Mucosa of descending colon (tissue), 3 donors: ENCODE measurements at regions not wholly inside any gene's neighbourhood (a gene's known extent, or its start where the extent isn't known, plus 50 kb on each side); places are given as distances from the start of the nearest gene placed in this dataset.
"Not testable (repeated sequence)": the region's sequence is repeated elsewhere in the genome, so short reads cannot be mapped to it uniquely, and the experiment has no call there.

Experiments
- ATAC-seq: fragments of 200-7000 bp; cut with Tn5 transposase; one replicate; pipeline ENCODE4 v1.9.1; 2020; ENCODE audit warnings: mild to moderate bottlenecking, moderate library complexity
- DNase-seq, 3 donors: peaks; one replicate each; pipeline ENCODE4 v3.0.0-alpha.2; 2020
- H3K36me3 ChIP-seq: fragments of 200-600 bp; one replicate; pipeline ENCODE4 v1.8.0; 2021; ENCODE audit warnings: low read depth, mild to moderate bottlenecking
- H3K4me1 ChIP-seq: fragments of 200-600 bp; one replicate; pipeline ENCODE4 v1.8.0; 2021; ENCODE audit warnings: low read depth, mild to moderate bottlenecking
- H3K4me3 ChIP-seq: fragments of 200-600 bp; one replicate; pipeline ENCODE4 v1.8.0; 2021; ENCODE audit warnings: mild to moderate bottlenecking
- H3K9me3 ChIP-seq: fragments of 200-600 bp; one replicate; pipeline ENCODE4 v1.8.0; 2021; ENCODE audit warnings: mild to moderate bottlenecking
- CTCF ChIP-seq: fragments of 200-600 bp; IDR thresholded peaks from one replicate; pipeline ENCODE4 v1.8.0; 2022; ENCODE audit warnings: antibody characterized with exemption, mild to moderate bottlenecking
- intact Hi-C, 2 donors: fragments of 100-400 bp; cut with DNase I in 1 of 2; cut with micrococcal nuclease in 1 of 2; formaldehyde crosslinking; loops; one replicate each; pipeline versions ENCODE4 v1.11.0 to v1.11.1; 2022; cut with DNase I, micrococcal nuclease
- donor health status: DM: no; HTN: no; CAD: no; lungs with moderate emphysema.
- donor health status: DM: no; HTN: no; CAD: no.
- donor health status: DM: no; HTN: yes; CAD: no.

- no peak for DNase-seq
- TF ChIP-seq CTCF, result no peak
- H3K4me3 ChIP-seq, result no peak overlapping the region
- no peaks in the 10 kb centered on the region for H3K4me1 ChIP-seq
- no peak for ATAC-seq
- intact Hi-C loops, result no loop called here
- no peaks in the 10 kb centered on the region for H3K9me3 ChIP-seq
- no peaks in the 10 kb centered on the region for H3K36me3 ChIP-seq
Measured at GRCh38 chr15:67928666-67929065, 88.8 kb upstream of the RNU6-1 start.

- intact Hi-C loops, result no loop called here
- no peak for ATAC-seq
Measured at GRCh38 chr15:67930720-67931119, 90.9 kb upstream of the RNU6-1 start.

GRCh38 chr15:67931861-67932260 lies 92.0 kb upstream of the RNU6-1 start:
- TF ChIP-seq CTCF, result no peak
- intact Hi-C loops, result no loop called here
- H3K9me3 ChIP-seq, result no peaks in the 10 kb centered on the region
- H3K4me3 ChIP-seq, result no peak overlapping the region
- H3K4me1 ChIP-seq, result no peaks in the 10 kb centered on the region
- DNase-seq (no peak), ATAC-seq (no peak)
- no peaks in the 10 kb centered on the region for H3K36me3 ChIP-seq

More at GRCh38 chr15:67930720-67931119, 90.9 kb upstream of the RNU6-1 start:
- Histone ChIP-seq H3K9me3 (no peaks in the 10 kb centered on the region), H3K36me3 (no peaks in the 10 kb centered on the region), H3K4me1 (no peaks in the 10 kb centered on the region), H3K4me3 (no peak overlapping the region)
- no peak for TF ChIP-seq CTCF
- DNase-seq, result no peak

GRCh38 chr15:67934126-67934525 lies 94.3 kb upstream of the RNU6-1 start:
- DNase-seq, H3K4me1 ChIP-seq, intact Hi-C loops, ATAC-seq, H3K9me3 ChIP-seq, H3K4me3 ChIP-seq, H3K36me3 ChIP-seq: not testable (repeated sequence)

DNA sequence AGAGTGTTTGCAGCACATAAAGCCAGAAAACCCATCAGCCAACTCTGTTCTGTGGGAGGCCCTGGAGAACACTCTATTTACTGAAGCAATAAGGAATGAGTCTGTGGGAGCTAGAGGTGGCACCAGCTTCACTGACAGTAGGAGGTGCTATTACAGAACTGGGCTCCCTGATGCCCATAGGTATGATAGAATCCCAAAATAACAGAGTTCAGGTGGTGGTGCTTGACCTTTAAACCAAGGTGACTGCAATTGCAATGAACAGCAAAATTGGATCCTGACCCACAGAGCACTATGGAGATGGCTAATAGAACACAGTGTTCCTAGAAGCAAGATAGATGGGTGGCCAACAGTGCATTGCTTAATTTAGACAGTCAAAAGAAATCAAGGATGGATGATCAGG lies 95.4 kb upstream of the RNU6-1 start:
- ATAC-seq, result no peak
- intact Hi-C loops, result no loop called here
- TF ChIP-seq CTCF, result no peak

DNA sequence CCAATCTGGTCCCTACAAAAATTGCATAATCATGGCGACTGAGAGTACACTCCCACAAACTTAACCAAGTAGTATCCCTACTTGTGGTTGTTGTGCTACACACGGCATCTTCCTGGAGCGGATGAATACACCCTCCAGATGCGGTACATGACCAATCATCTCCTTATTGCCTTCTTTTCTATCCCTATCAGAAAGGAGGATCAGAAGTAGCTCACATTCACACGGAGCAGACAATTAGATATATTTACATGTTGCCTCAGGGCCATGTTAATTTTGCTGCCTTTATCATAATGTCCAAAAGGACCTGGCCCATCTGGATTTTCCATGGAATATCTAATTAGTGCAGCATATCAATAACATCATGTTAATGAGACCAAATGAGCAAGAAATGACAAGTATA lies 96.4 kb upstream of the RNU6-1 start:
- intact Hi-C loops, result no loop called here
- no peak for DNase-seq
- no peaks in the 10 kb centered on the region for H3K9me3 ChIP-seq
- no peaks in the 10 kb centered on the region for H3K36me3 ChIP-seq
- H3K4me3 ChIP-seq, result no peak overlapping the region
- H3K4me1 ChIP-seq, result no peaks in the 10 kb centered on the region
- TF ChIP-seq CTCF, result no peak
- no peak for ATAC-seq

More for the DNA sequence above, 95.4 kb upstream of the RNU6-1 start:
- DNase-seq, result no peak
- no peaks in the 10 kb centered on the region for H3K4me1 ChIP-seq
- no peak overlapping the region for H3K4me3 ChIP-seq
- no peaks in the 10 kb centered on the region for H3K36me3 ChIP-seq
- no peaks in the 10 kb centered on the region for H3K9me3 ChIP-seq
